ENCODE measurements at regions not wholly inside any gene's neighbourhood (a gene's known extent, or its start where the extent isn't known, plus 50 kb on each side); places are given as distances from the start of the nearest gene placed in this dataset.
"Not testable (repeated sequence)": the region's sequence is repeated elsewhere in the genome, so short reads cannot be mapped to it uniquely, and the experiment has no call there.

- no peak for DNase-seq (ENCODE audit: low spot score)
Measured at GRCh38 chrX:54615109-54615508, 85.1 kb downstream of the GNL3L start.

GRCh38 chrX:54633641-54634040 is 103.6 kb downstream of the GNL3L start:
- DNase-seq (ENCODE audit: low spot score), result no peak

- DNase-seq (ENCODE audit: low spot score), result no peak
Measured at GRCh38 chrX:54639018-54639345, 109.0 kb downstream of the GNL3L start.

GRCh38 chrX:54639346-54640102 is 109.5 kb downstream of the GNL3L start:
- peak; percentile 91 for DNase-seq (ENCODE audit: low spot score)

GRCh38 chrX:54640103-54640690 is 110.2 kb downstream of the GNL3L start:
- no peak for DNase-seq (ENCODE audit: low spot score)

- DNase-seq (ENCODE audit: low spot score), result no peak
Measured at GRCh38 chrX:54640736-54641135, 110.7 kb downstream of the GNL3L start.

- DNase-seq (ENCODE audit: low spot score), result no peak
Measured at GRCh38 chrX:54641530-54641929, 111.5 kb downstream of the GNL3L start.

GRCh38 chrX:54647607-54648006 is 117.6 kb downstream of the GNL3L start:
- not testable (repeated sequence) for DNase-seq (ENCODE audit: low spot score)

GRCh38 chrX:54659547-54659946 is 129.5 kb downstream of the GNL3L start:
- no peak for DNase-seq (ENCODE audit: low spot score)

GRCh38 chrX:54675762-54676161 is 122.3 kb downstream of the ITIH6 start:
- no peak for DNase-seq (ENCODE audit: low spot score)

GRCh38 chrX:54695231-54695630 is 102.8 kb downstream of the ITIH6 start:
- peak; percentile 11 for DNase-seq (ENCODE audit: low spot score)

- no peak for DNase-seq (ENCODE audit: low spot score)
Measured at GRCh38 chrX:54695816-54696487, 102.1 kb downstream of the ITIH6 start.

Data from AG20443 (cell line).